ENCODE measurements at regions not wholly inside any gene's neighbourhood (a gene's known extent, or its start where the extent isn't known, plus 50 kb on each side); places are given as distances from the start of the nearest gene placed in this dataset.

DNA sequence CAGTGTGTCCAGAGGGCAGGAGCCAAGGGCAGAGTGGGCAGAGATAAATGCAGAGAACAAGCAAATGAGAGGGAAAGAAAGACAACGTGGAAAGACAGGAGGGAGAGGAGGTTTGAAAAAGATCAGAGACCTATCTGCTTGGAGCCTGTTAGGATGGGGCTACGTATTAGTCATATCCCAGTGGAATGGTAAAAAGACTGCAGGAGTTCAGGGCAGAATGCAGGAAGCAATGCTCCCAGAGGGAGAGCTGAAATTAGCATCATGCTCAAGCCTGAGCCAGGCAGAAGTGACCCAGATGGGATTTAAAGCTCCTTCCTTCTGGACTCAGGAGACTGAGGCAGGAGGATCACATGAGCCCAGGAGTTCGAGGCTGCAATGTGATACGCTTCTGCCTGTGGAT is 261.3 kb upstream of the CHRM3 start:
- TF ChIP-seq EZH2 (optimal IDR thresholded peaks at IDR 0.05; ENCODE audit: low read depth, low read length) (no peak), EZH2phosphoT487 (IDR thresholded peaks at IDR 0.05; ENCODE audit: low read length) (no peak)
- TF ChIP-seq, protein P1, sequence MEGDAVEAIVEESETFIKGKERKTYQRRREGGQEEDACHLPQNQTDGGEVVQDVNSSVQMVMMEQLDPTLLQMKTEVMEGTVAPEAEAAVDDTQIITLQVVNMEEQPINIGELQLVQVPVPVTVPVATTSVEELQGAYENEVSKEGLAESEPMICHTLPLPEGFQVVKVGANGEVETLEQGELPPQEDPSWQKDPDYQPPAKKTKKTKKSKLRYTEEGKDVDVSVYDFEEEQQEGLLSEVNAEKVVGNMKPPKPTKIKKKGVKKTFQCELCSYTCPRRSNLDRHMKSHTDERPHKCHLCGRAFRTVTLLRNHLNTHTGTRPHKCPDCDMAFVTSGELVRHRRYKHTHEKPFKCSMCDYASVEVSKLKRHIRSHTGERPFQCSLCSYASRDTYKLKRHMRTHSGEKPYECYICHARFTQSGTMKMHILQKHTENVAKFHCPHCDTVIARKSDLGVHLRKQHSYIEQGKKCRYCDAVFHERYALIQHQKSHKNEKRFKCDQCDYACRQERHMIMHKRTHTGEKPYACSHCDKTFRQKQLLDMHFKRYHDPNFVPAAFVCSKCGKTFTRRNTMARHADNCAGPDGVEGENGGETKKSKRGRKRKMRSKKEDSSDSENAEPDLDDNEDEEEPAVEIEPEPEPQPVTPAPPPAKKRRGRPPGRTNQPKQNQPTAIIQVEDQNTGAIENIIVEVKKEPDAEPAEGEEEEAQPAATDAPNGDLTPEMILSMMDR (IDR thresholded peaks at IDR 0.05; ENCODE audit: low read length) = no peak

Measured in MM.1S (cell line).